ENCODE measurements at regions not wholly inside any gene's neighbourhood (a gene's known extent, or its start where the extent isn't known, plus 50 kb on each side); places are given as distances from the start of the nearest gene placed in this dataset.

DNA sequence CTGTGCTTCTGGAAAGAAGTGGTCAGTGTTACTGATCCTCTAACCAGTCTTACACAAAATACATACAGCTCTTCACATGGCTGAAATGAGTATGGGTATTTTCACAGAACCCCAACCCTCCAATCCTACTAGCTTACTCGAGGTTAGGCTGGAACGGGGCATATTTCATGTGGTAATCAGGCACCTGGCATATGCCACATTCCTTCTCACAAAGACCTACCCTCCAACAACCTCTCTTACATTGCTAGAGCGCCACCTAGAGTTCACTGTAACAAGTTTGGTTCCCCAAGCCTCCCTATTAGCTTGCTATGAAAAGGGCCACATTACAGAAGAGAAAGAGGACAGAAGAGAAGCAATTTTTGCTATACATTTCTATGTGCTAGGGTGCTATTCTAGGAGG is 597.3 kb downstream of the PRELID2 start:
- peak; percentile 70 to 84 for DNase-seq

- no peak for DNase-seq
Measured at GRCh38 chr5:145236983-145237382, 598.2 kb downstream of the PRELID2 start.

GRCh38 chr5:145236127-145236526 is 599.0 kb downstream of the PRELID2 start:
- DNase-seq, result no peak

GRCh38 chr5:145233461-145233860 is 601.7 kb downstream of the PRELID2 start:
- DNase-seq, result no peak

DNA sequence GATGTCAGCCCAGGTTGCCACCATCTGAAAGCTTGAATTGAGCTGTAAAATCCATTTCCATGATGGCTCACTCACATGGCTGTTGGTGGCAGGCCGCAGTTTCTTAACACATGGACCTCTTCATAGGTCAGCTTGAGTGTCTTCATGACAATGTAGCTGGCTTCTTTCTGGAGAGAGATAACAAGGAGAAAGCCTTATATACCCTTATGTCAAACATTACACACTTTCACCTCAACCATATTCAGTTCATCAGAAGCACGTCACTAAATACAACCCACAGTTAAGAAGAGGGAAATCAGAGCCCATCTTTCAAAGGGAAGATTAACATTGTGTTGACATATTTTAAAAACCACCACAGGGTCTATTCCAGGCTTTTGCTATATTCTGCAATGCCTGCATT is 604.4 kb downstream of the PRELID2 start:
- DNase-seq, result no peak

DNA sequence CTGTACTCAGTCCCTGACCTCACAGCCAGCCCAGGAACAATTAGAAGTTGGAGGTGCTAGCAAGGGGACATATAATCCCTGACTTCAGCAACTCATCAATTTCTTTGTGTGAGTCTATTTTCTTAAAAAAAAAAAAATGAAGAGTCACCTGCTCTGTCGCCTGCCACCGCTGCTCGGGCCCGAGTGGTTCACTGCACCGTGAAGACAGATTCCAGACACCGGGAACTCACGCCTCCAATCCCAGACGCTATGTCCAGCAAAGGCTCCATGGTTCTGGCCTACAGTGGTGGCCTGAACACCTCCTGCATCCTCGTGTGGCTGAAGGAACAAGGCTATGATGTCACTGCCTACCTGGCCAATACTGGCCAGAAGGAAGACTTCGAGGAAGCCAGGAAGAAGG is 606.6 kb downstream of the PRELID2 start:
- DNase-seq, result no peak

DNA sequence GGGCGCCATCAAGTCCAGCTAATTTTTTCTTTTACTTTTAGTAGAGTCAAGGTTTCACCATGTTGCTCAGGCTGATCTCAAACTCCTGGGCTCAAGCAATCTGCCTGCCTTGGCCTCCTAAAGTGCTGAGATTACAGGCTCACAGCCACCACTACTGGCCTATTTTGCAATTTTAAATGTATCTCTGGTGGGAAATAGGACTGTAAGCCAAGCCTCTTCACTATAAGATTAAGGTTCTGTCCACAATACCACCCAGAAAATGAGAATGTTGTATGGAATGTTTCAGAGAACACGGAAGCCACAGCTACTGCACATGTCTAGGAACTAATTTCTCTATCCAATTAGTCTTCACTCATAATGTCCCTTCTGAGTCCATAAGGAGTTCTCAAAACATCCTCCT is 607.3 kb downstream of the PRELID2 start:
- DNase-seq, result no peak

- DNase-seq, result no peak
Measured at GRCh38 chr5:145226726-145227125, 608.4 kb downstream of the PRELID2 start.

DNA sequence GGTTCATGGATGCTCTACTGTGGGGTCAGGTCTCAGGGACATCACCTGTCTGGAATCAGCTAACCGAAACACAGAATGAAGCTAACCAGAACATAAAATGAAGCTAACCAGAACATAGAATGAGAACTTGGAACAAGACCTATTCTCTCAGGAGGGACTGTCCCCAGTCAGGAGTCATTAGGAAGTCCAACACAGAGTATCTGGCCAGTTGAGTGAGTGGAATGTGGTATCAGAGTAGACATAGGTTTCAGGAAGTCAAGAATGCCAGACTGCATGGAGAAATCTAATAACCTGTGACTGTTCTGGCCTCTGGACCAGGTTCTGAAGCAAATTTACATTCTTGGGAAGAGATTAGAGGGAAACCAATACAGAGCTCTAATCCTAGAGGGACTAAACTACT is 609.6 kb downstream of the PRELID2 start:
- no peak for DNase-seq

- no peak for DNase-seq
Measured at GRCh38 chr5:145223582-145223981, 611.6 kb downstream of the PRELID2 start.

GRCh38 chr5:145222622-145223021 is 612.5 kb downstream of the PRELID2 start:
- DNase-seq, result no peak

- DNase-seq, result no peak
Measured at GRCh38 chr5:145221416-145221815, 613.7 kb downstream of the PRELID2 start.

DNA sequence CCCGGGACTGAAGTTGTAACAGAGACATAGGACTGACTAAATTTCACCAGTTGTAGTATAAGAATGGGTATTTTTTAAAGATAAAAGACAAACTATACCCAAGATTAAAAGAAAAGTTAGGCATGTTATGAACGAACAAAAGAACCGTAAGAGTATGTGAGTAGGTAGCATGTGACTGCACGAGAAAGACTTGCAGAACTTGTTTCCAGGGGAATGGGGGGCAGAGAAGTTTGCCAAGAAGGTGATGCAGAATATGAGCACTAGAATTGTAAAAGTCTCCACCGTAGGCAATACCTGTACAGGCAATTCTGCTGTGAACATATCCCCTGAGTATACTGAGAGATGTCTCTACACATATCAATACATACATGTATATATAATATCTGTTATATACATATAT is 614.7 kb downstream of the PRELID2 start:
- DNase-seq, result no peak

GRCh38 chr5:145218982-145219381 is 616.2 kb downstream of the PRELID2 start:
- DNase-seq, result no peak

DNA sequence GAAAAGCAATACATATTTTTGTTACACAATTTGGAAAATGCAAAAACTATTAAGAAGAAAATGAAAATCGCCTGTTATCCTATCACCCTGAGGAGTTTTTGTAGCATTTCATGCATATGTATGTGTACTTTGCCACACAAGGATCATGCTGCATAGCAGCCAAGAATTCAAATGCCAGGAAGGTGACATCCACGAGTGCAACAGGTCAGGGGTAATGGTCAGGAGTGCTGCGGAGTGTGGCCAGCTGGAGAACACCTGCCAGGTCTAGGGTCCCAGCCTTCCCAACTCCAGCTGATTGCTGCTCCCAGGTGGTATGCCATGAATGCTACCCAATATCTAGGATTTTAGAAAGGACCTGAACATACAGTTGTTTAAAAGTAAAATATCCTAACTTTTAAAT is 617.1 kb downstream of the PRELID2 start:
- no peak for DNase-seq

- DNase-seq, result no peak
Measured at GRCh38 chr5:145210020-145210419, 625.1 kb downstream of the PRELID2 start.

- no peak for DNase-seq
Measured at GRCh38 chr5:145205546-145205945, 629.6 kb downstream of the PRELID2 start.

- DNase-seq, result peak; percentile 8 to 67
Measured at GRCh38 chr5:145204743-145205142, 630.4 kb downstream of the PRELID2 start.

- DNase-seq, result no peak
Measured at GRCh38 chr5:145203193-145203592, 631.9 kb downstream of the PRELID2 start.

DNA sequence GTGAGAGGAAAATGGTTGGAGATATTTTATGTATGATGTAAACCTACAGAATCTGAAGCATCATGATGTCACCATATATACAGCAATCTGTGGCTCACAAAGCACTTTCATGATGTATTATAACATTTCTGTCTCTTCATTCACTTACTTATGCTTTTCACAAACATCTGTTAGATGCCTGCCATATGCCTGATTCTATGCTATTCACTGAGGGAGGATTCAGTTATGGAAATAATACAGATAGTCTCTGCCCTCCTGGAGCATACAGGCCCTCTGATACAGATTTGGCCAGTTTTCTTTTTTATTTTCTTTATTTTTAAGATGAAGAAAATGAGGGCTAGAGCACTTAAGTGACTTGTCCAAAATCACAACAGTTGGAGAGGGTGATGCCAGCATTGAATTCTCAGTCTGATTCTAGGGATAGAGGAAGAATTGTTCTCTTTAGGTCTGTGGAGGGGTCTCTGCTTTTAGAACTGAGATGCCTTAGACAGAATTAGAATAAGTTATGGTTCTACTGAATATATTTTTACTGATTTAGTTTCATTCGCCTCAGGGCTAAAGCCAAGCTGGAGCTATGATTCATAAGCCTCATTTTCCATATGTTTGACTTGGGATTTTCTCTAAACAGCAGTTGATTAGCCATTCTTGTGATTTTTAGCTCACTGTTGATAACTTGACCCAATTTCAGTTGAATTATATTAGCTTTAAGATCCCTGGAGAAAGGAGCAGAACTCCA is 636.4 kb downstream of the PRELID2 start:
- peak in 1 of 2 experiments; percentile 18 for DNase-seq

DNA sequence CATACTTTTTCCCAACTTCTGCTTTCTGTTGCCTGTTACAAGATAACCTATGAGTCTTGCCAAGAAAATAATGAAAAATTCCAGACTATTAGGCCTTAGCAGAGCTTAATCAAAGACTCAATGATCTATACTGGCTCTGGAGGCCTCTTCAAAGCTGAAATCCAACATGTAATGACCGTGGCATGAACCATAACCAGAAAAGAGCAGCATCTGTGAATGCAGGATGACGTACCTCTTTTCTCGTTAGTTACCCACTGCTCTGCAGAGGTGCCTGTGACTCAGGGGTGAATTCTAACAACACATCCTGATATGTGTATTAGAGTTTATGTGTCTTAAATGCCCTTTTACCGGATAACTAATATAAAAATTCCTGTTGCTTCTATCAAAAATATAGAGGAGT is 645.4 kb downstream of the PRELID2 start:
- DNase-seq, result no peak

GRCh38 chr5:145180371-145180770 is 654.8 kb downstream of the PRELID2 start:
- DNase-seq, result no peak

GRCh38 chr5:145178641-145179523 is 656.3 kb downstream of the PRELID2 start:
- no peak for DNase-seq

GRCh38 chr5:145176041-145176440 is 659.1 kb downstream of the PRELID2 start:
- DNase-seq, result no peak
